Activated CD4-positive, alpha-beta T cell treated with anti-CD3 and anti-CD28 coated beads, Interleukin-2, amount 10 ng/mL, durations not matched to agents 24 days and 14 days (primary cell): ENCODE measurements at regions not wholly inside any gene's neighbourhood (a gene's known extent, or its start where the extent isn't known, plus 50 kb on each side); places are given as distances from the start of the nearest gene placed in this dataset.

Experiments used
- DNase-seq: peaks from one replicate; pipeline ENCODE4 v3.0.0; 2022
- H3K27ac Mint-ChIP-seq: one replicate; pipeline ENCODE4 v1.8.0; 2022; ENCODE audit warnings: mild to moderate bottlenecking, mixed read lengths
- H3K27me3 Mint-ChIP-seq: one replicate; pipeline ENCODE4 v1.8.0; 2022; ENCODE audit warnings: mixed read lengths
- H3K36me3 Mint-ChIP-seq: one replicate; pipeline ENCODE4 v1.8.0; 2022; ENCODE audit warnings: low read depth, mild to moderate bottlenecking, mixed read lengths
- H3K4me1 Mint-ChIP-seq: one replicate; pipeline ENCODE4 v1.8.0; 2021; ENCODE audit warnings: mixed read lengths
- H3K4me3 Mint-ChIP-seq: one replicate; pipeline ENCODE4 v1.8.0; 2022; ENCODE audit warnings: mild to moderate bottlenecking, moderate library complexity, mixed read lengths
- H3K9me3 Mint-ChIP-seq: one replicate; pipeline ENCODE4 v1.8.0; 2021; ENCODE audit warnings: mixed read lengths
- intact Hi-C: fragments of 100-400 bp; cut with micrococcal nuclease; formaldehyde crosslinking; loops from one replicate; pipeline ENCODE4 v1.15.1; 2023

DNA sequence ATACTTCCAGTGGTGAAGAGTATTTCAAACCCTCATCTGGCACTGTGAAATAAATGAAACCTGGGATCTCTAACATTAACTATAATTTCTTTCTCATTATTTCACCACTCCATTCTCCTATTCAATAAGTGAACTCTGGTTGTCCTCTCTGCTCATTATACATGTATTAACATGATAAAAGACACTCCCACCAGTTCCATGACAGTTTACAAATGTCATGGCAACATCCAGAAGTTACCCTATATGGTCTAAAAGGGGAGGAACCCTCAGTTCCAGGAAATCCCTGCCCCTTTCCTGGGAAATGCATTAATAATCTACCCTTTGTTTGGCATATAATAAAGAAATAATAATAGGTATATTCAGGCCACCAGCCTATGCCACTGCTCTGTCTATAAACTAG, 62.7 kb upstream of the BRINP3 start:
- Mint-ChIP-seq H3K36me3 (no peaks in the 10 kb centered on the region), H3K4me1 (no peaks in the 10 kb centered on the region), H3K4me3 (no peak overlapping the region), H3K27me3 (no peaks in the 10 kb centered on the region), H3K9me3 (no peaks in the 10 kb centered on the region), H3K27ac (no peak overlapping the region)
- DNase-seq: no peak
- intact Hi-C loops: no loop called here

DNA sequence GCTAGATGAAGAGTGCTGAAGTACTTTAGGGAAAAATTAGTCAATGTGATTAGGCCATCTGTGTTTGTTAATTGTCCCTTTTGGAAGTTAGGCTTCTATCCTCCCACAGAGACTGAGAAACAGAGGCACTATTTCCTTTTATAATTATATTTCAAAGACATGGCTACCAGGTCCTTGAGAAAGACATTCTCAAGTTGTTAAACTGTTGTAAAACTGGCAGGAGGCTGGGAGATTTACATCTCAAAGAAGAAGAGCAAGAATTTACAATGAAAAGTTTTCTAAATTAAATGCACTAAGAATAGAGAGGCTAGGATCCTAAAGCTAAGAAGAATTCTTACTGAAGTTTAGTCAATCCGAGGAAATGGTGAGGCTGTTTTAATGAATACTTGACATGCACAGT, 74.0 kb upstream of the BRINP3 start:
- H3K27me3 Mint-ChIP-seq: no peaks in the 10 kb centered on the region
- no peak overlapping the region for H3K4me3 Mint-ChIP-seq
- no peak for DNase-seq
- intact Hi-C loops: no loop called here
- no peak overlapping the region for H3K27ac Mint-ChIP-seq
- no peaks in the 10 kb centered on the region for H3K9me3 Mint-ChIP-seq
- no peaks in the 10 kb centered on the region for H3K36me3 Mint-ChIP-seq
- no peaks in the 10 kb centered on the region for H3K4me1 Mint-ChIP-seq

DNA sequence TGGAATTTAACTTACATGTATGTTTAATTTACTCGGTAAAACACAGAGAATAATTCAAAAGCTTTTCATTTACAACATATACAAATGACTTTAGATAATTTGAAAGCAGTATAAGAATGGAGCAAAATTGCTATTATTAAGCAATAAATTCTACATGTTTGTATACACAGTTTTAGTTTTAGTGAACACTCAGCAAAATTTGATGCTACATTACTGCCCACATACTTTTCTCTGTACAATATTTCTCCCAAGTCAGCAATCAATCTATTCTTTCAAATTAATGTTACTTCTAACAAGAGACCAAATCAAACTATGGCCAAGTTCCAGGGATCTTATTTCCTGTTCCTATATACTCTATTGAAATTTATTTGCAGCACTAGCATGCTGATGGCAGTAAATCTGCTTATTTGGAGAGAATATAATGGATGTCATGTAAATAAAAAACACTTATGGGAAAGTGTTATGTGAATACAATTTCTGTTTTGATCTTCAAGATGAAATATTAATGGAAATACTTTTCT, 82.6 kb upstream of the BRINP3 start:
- Mint-ChIP-seq H3K27ac (no peak overlapping the region), H3K36me3 (no peaks in the 10 kb centered on the region), H3K4me3 (no peak overlapping the region), H3K4me1 (no peaks in the 10 kb centered on the region), H3K9me3 (peaks cover 3% of the 10 kb centered on the region), H3K27me3 (no peaks in the 10 kb centered on the region)
- intact Hi-C loops: no loop called here
- no peak for DNase-seq

DNA sequence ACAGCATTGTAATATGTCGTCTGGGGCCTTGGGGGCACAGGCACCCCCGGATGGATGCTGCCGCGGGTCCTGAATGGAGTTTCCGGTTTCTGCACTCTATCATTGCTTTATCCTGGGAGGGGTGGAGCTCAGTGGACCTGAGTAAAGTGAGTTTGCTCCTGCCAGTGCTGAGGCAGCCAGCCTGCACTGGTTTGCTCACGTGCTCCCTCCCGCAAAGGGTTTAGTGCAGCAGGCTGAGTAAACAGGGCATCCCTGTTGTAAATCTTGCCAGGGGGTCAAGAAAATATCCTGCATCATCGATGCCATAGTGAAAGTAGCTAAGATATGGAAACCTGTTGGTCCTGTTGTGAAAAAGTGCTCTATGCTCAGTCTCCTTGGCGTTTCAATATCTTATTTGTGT, 85.6 kb upstream of the BRINP3 start:
- DNase-seq: no peak
- intact Hi-C loops: no loop called here
- Mint-ChIP-seq H3K27me3 (no peaks in the 10 kb centered on the region), H3K36me3 (no peaks in the 10 kb centered on the region), H3K27ac (no peak overlapping the region), H3K9me3 (peaks cover 3% of the 10 kb centered on the region), H3K4me1 (no peaks in the 10 kb centered on the region), H3K4me3 (no peak overlapping the region)

DNA sequence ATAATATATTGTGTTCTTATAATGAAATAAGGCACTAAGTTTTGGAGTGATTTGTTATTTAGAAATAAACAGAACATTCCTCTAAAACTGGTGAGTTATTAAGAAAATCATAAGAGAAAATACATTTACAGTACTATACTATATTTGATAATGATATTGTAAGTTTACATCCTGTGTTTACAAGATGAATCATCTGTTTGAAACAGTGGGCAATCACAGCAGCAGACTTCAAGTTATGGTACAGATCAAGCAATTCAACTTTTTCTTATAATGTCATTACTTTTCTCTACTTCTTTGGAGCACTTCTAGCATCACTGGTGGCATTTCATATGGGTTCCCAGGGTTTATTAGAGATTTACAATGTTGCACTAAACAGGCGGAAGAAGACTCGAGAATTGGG, 86.5 kb upstream of the BRINP3 start:
- no peaks in the 10 kb centered on the region for H3K27me3 Mint-ChIP-seq
- H3K4me1 Mint-ChIP-seq: no peaks in the 10 kb centered on the region
- intact Hi-C loops: no loop called here
- peaks cover 3% of the 10 kb centered on the region for H3K9me3 Mint-ChIP-seq
- no peak for DNase-seq
- no peak overlapping the region for H3K4me3 Mint-ChIP-seq
- no peak overlapping the region for H3K27ac Mint-ChIP-seq
- H3K36me3 Mint-ChIP-seq: no peaks in the 10 kb centered on the region

DNA sequence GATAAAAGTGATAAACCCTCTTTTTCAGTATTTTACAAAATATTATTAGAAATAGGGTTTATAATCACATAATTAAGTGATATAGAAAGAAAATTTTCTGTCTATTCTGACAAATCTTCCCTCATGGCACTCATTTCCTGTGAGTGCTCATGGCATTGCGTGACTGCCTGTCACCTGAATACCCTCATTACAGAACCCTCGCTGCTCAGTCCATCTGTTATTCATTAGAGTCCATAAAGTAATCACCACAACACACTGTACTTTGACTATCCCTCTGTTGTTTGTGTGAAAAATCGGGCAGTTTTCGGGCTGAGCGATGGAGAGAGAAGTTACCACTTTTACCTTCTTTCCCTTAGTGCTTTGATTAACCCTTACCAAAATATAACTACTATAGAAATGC, 100.4 kb upstream of the BRINP3 start:
- intact Hi-C loops: no loop called here
- Mint-ChIP-seq H3K27ac (no peak overlapping the region), H3K36me3 (no peaks in the 10 kb centered on the region), H3K4me1 (no peaks in the 10 kb centered on the region), H3K27me3 (no peaks in the 10 kb centered on the region), H3K4me3 (no peak overlapping the region), H3K9me3 (no peaks in the 10 kb centered on the region)
- DNase-seq: no peak

DNA sequence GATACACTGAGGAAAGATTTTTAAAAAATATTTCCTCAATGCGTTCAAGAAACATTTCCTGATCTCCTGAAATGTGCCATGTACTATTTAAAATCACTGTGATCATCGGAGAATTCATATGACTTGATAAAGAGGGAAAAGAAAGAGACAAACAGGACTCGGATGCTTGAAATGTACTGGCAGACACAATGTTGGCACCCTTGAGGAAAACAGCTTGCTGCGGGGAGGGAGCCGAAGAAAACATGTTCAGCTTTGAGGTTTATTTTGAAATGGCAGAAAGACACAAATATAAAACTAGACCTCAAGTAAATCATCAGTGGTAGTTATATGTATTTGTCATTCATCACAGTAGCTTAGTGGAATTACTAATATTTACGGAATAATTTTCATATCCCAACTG, 100.9 kb upstream of the BRINP3 start:
- Mint-ChIP-seq H3K36me3 (no peaks in the 10 kb centered on the region), H3K4me3 (no peak overlapping the region), H3K4me1 (no peaks in the 10 kb centered on the region), H3K9me3 (no peaks in the 10 kb centered on the region), H3K27me3 (no peaks in the 10 kb centered on the region), H3K27ac (no peak overlapping the region)
- no peak for DNase-seq
- intact Hi-C loops: no loop called here

DNA sequence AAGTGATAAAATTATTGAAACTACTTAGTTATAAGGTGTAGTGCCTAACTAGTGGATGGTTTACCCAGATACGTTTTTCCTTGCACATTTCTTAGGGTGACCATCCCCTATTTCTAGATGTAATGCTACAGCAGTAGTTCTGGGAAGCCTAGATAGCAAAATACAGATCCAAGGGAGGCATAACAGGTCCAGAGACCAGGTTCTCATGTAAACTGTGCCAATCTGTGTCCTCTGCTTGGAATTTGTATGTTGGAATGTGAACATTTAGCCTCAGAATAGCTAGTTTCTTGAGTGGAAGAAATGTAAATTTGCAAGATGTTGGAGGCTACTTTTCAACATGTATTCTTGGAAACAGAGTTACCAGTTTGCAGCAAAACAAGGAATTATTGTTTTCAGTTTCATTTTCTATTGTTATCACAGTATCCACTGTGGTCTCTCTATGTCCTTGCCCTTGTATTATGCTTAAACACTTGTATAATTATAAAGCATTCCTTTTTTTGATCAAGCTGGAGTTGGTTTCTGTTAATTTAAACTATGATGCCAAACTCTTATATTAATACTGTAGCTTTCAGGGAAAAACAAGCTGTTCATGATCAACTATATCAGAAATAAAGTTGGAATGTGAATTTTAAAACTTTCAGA, 102.0 kb upstream of the BRINP3 start:
- intact Hi-C loops: no loop called here
- H3K27me3 Mint-ChIP-seq: no peaks in the 10 kb centered on the region
- no peak for DNase-seq
- no peaks in the 10 kb centered on the region for H3K9me3 Mint-ChIP-seq
- no peaks in the 10 kb centered on the region for H3K36me3 Mint-ChIP-seq
- no peaks in the 10 kb centered on the region for H3K4me1 Mint-ChIP-seq
- no peak overlapping the region for H3K4me3 Mint-ChIP-seq
- no peak overlapping the region for H3K27ac Mint-ChIP-seq

DNA sequence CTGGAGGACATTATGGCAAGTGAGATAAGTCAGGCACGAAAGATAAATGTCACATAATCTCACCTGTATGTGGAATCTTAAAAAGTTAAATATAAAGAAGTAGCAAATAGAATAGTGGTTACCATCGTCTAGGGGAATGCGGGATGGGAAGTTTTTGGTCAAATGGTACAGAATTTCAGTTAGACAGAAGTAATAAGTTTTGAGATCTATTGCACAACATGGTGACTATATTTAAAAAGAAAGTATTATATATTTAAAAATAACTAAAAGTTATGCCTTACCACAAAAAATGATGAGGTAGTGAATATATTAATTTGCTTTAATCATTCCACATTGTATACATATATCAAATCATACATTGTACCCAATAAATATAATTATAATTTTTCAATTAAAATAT, 106.2 kb upstream of the BRINP3 start:
- Mint-ChIP-seq H3K27ac (no peak overlapping the region), H3K4me3 (no peak overlapping the region), H3K27me3 (no peaks in the 10 kb centered on the region)

DNA sequence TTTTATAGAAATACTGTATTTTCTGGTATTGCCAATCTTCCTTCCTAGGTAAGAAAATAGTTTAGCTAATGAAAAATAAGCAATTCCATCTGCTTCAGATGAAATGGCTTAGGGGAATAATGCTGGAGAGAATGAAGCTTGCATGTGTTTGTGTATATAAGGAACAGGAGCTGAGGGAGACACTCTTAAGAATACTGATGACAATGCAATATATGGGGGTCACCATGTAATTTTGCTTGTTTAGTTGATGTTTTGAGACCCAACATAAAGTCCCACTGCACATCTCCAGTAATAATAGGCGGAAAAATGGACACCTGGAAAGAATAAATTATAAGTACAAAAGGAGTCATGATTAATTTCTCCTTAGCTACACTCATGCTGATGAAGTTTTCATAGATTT, 110.8 kb upstream of the BRINP3 start:
- Mint-ChIP-seq H3K27ac (no peak overlapping the region), H3K4me3 (no peak overlapping the region), H3K4me1 (no peaks in the 10 kb centered on the region), H3K9me3 (no peaks in the 10 kb centered on the region), H3K36me3 (no peaks in the 10 kb centered on the region), H3K27me3 (no peaks in the 10 kb centered on the region)
- intact Hi-C loops: no loop called here
- no peak for DNase-seq

More for the DNA sequence above, 106.2 kb upstream of the BRINP3 start:
- Mint-ChIP-seq H3K4me1 (no peaks in the 10 kb centered on the region), H3K36me3 (no peaks in the 10 kb centered on the region), H3K9me3 (no peaks in the 10 kb centered on the region)
- intact Hi-C loops: no loop called here
- no peak for DNase-seq

DNA sequence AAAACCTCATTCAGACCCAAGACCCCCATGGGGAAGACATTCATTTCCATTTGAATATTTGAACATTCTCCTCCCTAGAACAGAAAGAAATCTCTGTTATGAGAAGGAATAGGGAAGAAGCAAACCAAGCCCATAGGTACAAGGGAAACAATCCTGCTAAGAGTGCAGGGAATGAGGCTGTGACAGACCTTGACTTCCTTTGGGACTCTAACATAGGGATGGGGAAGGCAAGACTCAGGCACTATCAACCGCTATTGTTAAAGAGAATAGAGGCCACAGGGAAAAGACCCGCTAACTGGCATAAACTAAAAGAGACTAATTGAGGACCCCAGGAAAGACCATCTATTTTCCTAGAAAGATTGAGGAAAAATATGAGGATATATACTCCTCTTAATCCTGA, 117.8 kb upstream of the BRINP3 start:
- Mint-ChIP-seq H3K27ac (no peak overlapping the region), H3K36me3 (no peaks in the 10 kb centered on the region), H3K4me3 (no peak overlapping the region), H3K4me1 (no peaks in the 10 kb centered on the region), H3K27me3 (no peaks in the 10 kb centered on the region), H3K9me3 (no peaks in the 10 kb centered on the region)
- no peak for DNase-seq
- intact Hi-C loops: no loop called here

DNA sequence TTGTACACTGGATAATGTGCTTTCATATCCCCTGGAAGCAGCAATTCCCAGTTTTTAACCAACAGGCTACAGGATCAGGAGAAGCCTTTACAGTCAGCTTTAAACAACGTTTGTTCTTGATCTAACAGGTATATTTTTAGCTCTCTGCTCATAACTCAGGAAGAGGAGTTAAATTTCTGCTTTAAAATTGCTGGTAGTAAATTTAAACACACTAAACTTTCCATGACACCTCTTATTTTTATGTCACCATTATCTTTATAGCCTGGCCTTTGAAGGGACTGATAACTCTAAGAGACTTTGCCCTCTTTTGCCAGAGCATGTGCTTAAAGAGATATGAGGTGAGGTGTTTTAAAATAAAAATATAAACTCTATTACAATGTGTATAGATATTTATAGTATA, 119.6 kb upstream of the BRINP3 start:
- intact Hi-C loops: no loop called here
- no peak overlapping the region for H3K4me3 Mint-ChIP-seq
- H3K9me3 Mint-ChIP-seq: no peaks in the 10 kb centered on the region
- no peaks in the 10 kb centered on the region for H3K36me3 Mint-ChIP-seq
- H3K27me3 Mint-ChIP-seq: no peaks in the 10 kb centered on the region
- DNase-seq: no peak
- no peaks in the 10 kb centered on the region for H3K4me1 Mint-ChIP-seq
- no peak overlapping the region for H3K27ac Mint-ChIP-seq

DNA sequence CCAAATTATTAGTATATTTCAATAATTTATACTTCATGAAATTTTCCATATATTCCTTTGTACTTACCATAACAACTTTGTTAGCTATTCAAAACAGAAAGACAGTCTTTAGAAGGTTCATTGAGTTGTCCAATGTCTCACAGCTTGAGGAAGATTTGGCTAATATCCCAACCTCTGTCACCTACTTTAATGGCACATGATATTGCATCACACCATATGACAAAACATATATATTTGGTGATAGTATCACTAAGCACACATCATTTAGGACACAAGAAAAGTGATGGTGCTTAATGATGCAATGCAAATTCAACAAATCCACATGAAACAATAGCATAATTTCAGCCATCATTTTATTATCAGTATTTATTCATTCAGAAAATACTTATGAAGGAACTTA, 122.0 kb upstream of the BRINP3 start:
- intact Hi-C loops: no loop called here
- Mint-ChIP-seq H3K4me1 (no peaks in the 10 kb centered on the region), H3K36me3 (no peaks in the 10 kb centered on the region), H3K27me3 (no peaks in the 10 kb centered on the region), H3K9me3 (no peaks in the 10 kb centered on the region), H3K4me3 (no peak overlapping the region), H3K27ac (no peak overlapping the region)
- DNase-seq: no peak

DNA sequence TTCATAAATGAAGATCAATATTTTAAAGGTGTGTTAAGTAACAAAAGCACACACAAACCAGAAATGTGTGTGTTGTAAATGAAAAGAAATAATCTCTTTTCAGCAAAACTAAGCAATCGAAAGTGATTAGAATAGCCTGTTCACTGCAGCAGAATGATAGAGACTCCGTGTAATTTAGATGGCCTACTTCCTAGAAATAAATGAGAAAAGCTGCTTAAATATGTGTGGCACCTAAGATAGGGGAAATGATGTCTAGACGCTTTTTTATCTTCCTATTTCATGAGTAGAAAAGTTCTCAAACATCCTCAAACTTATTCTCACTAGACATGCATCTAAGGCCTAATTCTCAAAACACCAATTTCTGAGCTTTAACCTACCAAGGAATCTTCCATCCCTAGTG, 124.7 kb upstream of the BRINP3 start:
- Mint-ChIP-seq H3K27me3 (no peaks in the 10 kb centered on the region), H3K4me3 (no peak overlapping the region), H3K4me1 (no peaks in the 10 kb centered on the region), H3K36me3 (no peaks in the 10 kb centered on the region), H3K9me3 (no peaks in the 10 kb centered on the region), H3K27ac (no peak overlapping the region)
- intact Hi-C loops: no loop called here
- no peak for DNase-seq

DNA sequence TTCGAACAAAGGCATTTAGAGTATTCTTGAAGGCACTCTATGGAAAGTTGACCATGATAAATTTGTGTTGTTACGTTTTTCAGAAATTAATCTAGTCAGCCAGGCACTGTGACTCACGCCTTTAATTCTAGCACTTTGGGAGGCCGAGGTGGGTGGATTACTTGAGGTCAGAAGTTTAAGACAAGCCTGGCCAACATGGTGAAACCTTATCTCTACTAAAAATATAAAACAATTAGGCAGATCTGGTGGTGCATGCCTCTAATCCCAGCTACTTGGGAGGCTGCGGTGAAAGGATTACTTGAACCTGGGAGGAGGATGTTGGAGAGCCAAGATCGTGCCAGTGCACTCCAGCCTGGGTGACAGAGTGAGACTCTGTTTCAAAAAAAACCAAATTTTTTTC, 130.6 kb upstream of the BRINP3 start:
- no peak for DNase-seq
- Mint-ChIP-seq H3K27me3 (no peaks in the 10 kb centered on the region), H3K27ac (no peak overlapping the region), H3K4me3 (no peak overlapping the region), H3K9me3 (no peaks in the 10 kb centered on the region), H3K36me3 (no peaks in the 10 kb centered on the region), H3K4me1 (no peaks in the 10 kb centered on the region)
- intact Hi-C loops: no loop called here
